H1 (cell line): ENCODE measurements at regions not wholly inside any gene's neighbourhood (a gene's known extent, or its start where the extent isn't known, plus 50 kb on each side); places are given as distances from the start of the nearest gene placed in this dataset.

Experiments
- KDM5A ChIP-seq: fragments of 200-600 bp; IDR thresholded peaks from 2 replicates; pipeline ENCODE4 v1.7.1; 2012; ENCODE audit warnings: mild to moderate bottlenecking, low read length, inconsistent platforms, mixed read lengths

DNA sequence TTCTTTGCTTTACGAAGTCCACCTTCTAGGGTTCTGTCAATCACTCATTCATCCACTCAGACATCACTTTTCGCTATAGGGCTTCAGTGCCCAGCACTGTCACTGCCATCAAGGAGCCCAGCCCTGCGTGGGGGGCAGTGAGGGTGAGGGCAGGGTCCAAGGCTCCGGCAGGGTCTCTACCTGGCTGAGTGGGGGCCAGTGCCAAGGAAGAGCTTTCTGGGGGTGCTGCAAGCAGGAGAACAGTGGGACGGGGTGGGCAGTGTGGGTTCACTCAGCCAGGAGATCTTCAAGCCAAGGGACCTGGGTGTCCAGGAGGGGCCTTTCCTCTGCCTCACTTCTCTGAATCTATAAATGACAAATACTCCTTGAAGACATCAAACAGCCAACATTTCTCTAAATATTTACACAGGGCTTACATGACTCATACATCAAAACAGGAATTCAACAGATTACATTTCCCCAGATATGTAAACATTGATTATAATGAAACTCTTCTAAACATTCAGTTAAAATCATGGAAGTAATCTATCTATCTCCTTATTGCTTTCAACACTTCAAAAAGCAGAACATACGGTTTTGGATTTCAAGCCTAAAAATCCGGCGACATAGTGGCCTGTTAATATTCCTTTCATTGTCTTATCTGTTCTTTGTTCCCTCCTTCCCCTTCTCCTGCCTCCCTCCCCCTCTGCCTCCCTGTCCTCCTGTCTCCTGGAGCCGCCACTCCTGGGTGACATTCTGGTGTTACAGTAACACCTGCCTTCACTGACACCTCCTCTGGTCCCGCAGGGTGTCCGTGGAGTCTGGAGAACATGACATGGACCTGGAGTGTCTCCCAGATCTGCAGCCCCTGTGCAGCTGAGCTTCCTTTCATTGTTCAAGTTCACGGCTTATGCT, 94.4 kb upstream of the ADRA2C start (continued):
- no peak for TF ChIP-seq KDM5A
- TF ChIP-seq, all 59 proteins: peak for 0
